Mucosa of stomach (tissue), 1 donor: ENCODE measurements at regions not wholly inside any gene's neighbourhood (a gene's known extent, or its start where the extent isn't known, plus 50 kb on each side); places are given as distances from the start of the nearest gene placed in this dataset.

Experiments
- H3K27me3 ChIP-seq: one replicate; pipeline ENCODE4 v1.7.0; 2013; ENCODE audit warnings: mild to moderate bottlenecking, low read length; ENCODE audit not compliant: control insufficient read depth, insufficient read depth
- H3K36me3 ChIP-seq: one replicate; pipeline ENCODE4 v1.7.0; 2013; ENCODE audit warnings: low read length; ENCODE audit not compliant: control insufficient read depth, insufficient read depth
- H3K4me1 ChIP-seq: one replicate; pipeline ENCODE4 v1.7.0; 2013; ENCODE audit warnings: mild to moderate bottlenecking, low read length; ENCODE audit not compliant: control insufficient read depth, insufficient read depth
- H3K4me3 ChIP-seq: one replicate; pipeline ENCODE4 v1.7.0; 2013; ENCODE audit warnings: low read length
- H3K9ac ChIP-seq: one replicate; pipeline ENCODE4 v1.7.0; 2013; ENCODE audit warnings: mild to moderate bottlenecking, low read length, moderate library complexity
- H3K9me3 ChIP-seq: one replicate; pipeline ENCODE4 v1.7.0; 2013; ENCODE audit warnings: mild to moderate bottlenecking, low read length, moderate library complexity; ENCODE audit not compliant: control insufficient read depth
- donor health status: Pancreatic carcinoma.

DNA sequence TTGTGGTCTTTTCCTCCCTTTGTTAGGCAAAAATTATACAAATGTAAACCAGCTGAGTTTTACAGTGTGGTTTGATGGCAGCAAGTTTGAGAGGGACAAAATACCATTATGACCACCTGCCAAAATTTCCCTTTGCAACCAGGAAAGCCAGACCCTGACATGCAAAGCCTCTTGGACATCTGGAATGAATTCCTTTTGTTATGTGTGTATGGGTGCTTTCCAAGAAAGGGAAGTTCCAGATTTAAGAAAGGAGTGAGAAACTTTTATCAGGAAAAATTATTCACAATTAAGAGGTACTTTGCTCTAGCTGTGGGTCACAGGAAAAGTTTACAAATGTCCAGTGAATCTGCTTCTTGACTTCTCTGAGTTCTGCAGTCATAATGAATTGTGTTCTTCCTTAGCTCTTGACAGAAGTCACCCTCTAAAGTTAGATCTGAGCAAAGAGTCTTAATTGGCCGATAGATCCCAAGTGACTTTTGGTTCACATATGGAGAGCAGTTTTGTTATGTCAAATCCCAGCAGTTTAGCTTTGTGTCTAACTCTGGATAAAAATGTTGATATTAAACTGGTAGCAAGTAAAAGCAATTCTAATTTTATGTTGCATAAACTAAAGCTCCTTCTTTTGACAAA, 295.9 kb upstream of the ZNF608 start:
- Histone ChIP-seq H3K4me3 (no peak overlapping the region), H3K9me3 (no peaks in the 10 kb centered on the region), H3K9ac (no peak overlapping the region), H3K4me1 (peaks cover 12% of the 10 kb centered on the region), H3K36me3 (no peaks in the 10 kb centered on the region), H3K27me3 (no peaks in the 10 kb centered on the region)

DNA sequence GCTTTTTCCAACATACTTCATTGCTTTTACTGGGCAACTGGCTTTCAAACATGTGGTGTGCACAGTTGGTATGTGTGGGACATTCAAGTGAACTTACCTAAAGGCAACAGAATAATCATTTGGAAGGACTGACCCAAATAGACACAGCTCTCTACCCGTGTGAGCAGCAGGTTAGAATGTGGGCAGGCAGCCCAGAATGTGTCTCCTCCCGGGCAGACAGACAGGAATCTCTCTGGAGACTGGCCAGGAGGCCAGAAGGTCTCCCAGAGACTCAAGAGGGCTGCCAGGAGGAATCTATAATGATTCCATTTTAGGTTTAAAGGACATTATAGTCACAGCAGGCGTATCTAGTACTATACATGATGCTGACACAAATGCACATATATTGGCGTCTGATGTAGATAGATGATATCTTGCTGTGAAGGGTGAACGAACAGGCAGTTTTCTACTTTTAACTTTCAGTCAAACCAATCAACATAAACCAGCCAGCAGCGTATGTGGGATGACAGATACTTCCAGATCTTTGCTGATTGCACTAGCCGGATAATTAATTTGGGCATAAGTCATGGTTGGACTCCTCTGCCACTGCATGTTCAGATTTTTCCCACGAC, 297.4 kb upstream of the ZNF608 start:
- Histone ChIP-seq H3K4me1 (peaks cover 12% of the 10 kb centered on the region), H3K9me3 (no peaks in the 10 kb centered on the region), H3K4me3 (no peak overlapping the region), H3K27me3 (no peaks in the 10 kb centered on the region), H3K36me3 (no peaks in the 10 kb centered on the region), H3K9ac (no peak overlapping the region)

DNA sequence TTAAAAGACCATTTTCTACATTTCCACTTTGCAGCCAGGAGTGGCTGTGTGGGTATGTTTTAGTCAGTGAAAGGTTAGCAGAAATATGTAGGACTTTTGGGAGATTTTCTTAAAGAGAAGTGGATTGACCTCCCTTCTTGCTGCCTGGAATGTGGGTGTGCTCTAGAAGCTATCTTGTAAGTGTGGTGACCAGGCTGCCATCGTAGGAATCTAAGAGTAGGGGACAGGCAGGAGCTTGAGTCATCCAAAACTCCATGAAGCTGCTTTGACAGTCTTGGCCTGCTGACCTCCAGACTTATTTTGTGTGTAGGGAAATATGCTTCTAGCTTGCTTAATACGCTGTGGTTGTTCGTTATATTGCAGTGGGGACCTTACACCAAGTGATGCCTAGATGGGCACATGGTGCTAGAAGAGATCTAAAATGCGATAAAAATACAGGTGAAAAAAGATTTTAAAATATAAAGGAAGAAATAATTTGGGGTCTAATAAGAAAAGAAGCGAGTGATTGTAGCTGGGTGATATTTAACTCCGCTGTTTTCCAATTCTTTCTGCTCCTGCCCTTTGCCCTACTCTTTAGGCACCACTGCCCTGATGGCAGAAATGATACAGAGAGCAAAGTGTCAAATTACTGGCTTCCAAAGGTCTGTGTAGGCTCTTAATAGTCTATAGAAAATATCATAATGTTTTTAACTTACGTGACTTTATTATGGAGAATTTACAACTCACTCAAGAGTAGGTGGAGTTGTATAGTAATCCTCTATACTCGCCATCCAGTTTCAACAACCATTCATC, 298.2 kb upstream of the ZNF608 start:
- Histone ChIP-seq H3K4me1 (peaks cover 13% of the 10 kb centered on the region), H3K27me3 (no peaks in the 10 kb centered on the region), H3K9ac (no peak overlapping the region), H3K4me3 (no peak overlapping the region), H3K36me3 (no peaks in the 10 kb centered on the region), H3K9me3 (no peaks in the 10 kb centered on the region)

DNA sequence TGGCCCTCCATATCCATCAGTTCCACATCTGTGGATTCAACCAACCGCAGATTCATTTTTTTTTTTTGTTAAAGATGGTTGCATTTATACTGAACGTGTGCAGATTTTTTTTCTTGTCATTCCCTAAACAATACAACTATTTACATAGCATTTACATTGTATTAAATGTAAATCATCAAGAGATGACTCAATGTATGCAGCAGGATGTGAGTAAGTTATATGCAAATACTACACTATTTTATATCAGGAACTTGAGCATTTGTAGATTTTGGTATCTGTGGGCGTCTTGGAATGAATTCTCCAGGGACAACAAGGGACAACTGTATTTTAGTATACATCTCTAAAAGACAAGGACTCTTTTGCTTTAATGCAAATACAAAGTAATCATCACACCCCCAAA, 299.2 kb upstream of the ZNF608 start:
- H3K4me1 ChIP-seq: peaks cover 19% of the 10 kb centered on the region
- no peaks in the 10 kb centered on the region for H3K27me3 ChIP-seq
- no peak overlapping the region for H3K4me3 ChIP-seq
- no peaks in the 10 kb centered on the region for H3K9me3 ChIP-seq
- H3K9ac ChIP-seq: no peak overlapping the region
- no peaks in the 10 kb centered on the region for H3K36me3 ChIP-seq

DNA sequence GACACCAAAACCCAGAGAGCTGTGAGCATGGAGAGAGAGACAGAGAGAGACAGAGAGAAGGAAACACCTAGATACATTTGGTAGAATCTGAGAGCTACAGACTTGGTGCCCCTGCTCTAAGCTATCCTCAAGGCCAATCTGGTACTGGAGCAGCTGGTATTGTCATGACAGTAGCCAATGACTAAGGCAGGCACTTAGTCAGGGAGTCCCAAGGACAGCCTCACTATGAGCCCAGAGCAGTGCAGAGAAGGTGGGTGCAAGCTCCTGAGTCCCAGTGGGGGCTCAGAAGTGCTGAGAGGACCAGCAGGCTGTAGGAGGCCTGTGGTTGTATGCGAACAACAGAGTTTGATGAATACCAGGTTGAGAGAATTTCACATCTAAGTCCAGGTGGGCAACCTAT, 300.4 kb upstream of the ZNF608 start:
- Histone ChIP-seq H3K27me3 (no peaks in the 10 kb centered on the region), H3K9me3 (no peaks in the 10 kb centered on the region), H3K4me1 (peaks cover 19% of the 10 kb centered on the region), H3K9ac (no peak overlapping the region), H3K4me3 (no peak overlapping the region), H3K36me3 (no peaks in the 10 kb centered on the region)

DNA sequence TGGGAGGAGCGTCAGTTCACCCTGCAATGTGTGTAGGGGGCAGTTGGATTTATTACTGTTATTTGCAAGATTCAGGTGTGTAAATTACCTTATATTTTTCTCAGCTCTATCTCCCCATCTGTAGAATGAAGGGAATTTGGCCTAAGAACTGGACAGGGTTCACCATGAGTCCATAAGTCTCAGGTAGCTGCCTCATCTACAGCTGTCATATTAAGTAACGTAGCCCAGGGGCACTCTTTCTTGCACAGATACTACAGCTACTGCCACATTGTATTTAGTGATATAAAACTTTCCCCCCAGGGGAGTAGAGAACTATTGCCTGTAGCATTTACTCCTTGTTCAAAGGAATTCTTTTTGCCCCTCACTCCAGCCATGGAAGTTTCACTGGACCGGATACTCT, 301.4 kb upstream of the ZNF608 start:
- Histone ChIP-seq H3K27me3 (no peaks in the 10 kb centered on the region), H3K4me3 (no peak overlapping the region), H3K4me1 (peaks cover 19% of the 10 kb centered on the region), H3K9ac (no peak overlapping the region), H3K36me3 (no peaks in the 10 kb centered on the region), H3K9me3 (no peaks in the 10 kb centered on the region)

DNA sequence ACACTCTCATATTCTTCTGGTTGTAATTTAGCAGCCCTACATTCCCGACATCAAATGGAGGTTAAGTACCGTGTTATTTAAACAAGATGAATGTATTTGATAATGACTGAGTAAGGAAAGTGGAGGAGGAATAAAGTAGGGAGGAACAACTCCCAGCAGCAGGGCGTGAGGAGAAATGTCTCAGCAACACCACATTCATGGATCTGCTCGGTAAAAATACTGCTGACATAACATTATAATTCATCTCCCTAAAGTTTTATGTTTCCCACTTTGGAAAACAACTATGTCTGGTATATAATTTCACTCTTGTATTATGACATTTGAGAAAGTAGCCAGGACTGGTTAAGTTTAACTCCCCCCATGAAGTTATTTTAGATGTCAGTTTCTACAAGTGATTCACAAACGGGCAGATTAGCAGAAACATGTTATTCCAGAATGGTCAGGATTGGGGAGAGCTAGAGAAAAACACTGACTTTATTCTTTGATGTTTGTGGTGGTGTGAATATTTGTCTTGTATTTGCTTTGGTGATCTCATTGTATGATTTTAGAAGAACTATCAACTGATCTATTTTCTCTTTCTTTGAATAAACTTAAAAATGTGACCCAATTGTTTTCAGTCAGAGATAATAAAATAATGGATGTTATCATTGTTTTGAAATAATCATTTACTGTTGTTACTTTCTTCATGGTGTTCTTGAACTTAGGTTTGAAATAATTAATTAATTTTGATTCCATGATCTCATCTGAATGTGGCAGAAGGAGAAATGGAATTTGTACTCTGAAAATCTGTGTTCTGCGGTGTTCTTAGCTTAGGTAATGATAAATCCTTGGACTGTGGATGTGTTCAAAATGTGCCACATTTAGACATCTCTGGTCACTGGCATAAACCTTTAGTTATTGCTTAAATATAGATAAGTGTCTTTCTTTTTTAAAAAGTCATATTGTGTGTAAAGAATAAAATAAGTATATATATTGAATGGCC, 303.6 kb upstream of the ZNF608 start:
- H3K4me1 ChIP-seq: peaks cover 7% of the 10 kb centered on the region
- H3K27me3 ChIP-seq: no peaks in the 10 kb centered on the region
- H3K9me3 ChIP-seq: no peaks in the 10 kb centered on the region
- no peak overlapping the region for H3K9ac ChIP-seq
- no peak overlapping the region for H3K4me3 ChIP-seq
- no peaks in the 10 kb centered on the region for H3K36me3 ChIP-seq

DNA sequence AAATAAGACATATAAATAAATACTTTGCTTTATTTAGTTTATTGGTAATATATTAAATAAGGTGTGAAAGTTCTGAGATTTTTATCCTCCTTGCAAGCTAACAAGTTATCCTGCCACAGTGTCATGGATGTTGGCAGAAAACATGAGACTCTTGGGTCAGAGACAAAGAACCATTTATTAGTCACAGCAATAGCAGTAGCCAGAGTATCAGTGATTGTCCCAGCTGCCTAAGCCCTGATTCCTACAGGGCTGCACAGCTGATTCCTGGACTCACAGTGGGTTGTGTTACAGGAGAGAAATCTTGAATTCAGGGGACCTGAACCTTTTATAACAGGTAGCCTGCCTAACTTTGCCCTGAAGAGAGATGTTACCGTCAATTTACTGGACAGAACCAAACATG, 304.5 kb upstream of the ZNF608 start:
- Histone ChIP-seq H3K36me3 (no peaks in the 10 kb centered on the region), H3K4me1 (peaks cover 7% of the 10 kb centered on the region), H3K9ac (no peak overlapping the region), H3K9me3 (no peaks in the 10 kb centered on the region), H3K4me3 (no peak overlapping the region), H3K27me3 (no peaks in the 10 kb centered on the region)

DNA sequence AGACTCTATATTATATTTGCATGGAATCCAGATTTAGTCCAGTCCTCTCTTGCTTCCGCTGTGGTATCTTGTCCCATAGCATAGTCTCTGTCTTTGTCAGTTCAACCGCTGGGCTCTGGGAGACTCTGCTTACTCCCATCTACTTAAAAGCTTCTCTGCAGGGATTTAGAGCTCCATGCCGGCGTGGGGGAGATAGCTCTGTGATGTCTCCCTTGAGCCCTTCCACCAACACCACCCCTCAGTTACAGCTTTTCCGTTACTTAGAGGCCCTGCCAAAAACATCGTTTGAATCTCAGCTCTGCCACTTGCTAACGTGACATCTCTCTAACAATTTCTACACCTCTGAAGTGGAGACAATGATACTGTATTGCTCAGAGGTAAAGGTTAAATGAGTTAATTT, 306.1 kb upstream of the ZNF608 start:
- H3K4me1 ChIP-seq: peaks cover 7% of the 10 kb centered on the region
- H3K9me3 ChIP-seq: no peaks in the 10 kb centered on the region
- no peak overlapping the region for H3K4me3 ChIP-seq
- no peaks in the 10 kb centered on the region for H3K36me3 ChIP-seq
- H3K27me3 ChIP-seq: no peaks in the 10 kb centered on the region
- no peak overlapping the region for H3K9ac ChIP-seq

DNA sequence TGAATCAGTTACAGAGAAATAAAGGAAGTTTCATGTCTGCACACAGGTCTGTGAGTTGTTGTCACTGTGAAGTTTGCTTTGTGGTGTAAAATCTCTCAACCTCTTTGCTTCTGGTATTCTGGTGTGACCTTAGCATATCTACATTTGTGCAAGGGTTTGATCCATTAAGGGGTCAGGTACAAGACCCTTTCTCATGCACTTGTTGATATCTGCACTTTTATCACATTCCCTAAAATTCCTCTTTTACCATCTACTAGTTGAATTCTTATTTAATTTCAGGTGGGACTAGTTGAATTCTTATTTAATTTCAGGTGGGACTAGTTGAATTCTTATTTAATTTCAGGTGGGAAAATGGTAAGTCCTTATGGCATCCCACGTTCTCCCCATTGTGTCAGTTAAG, 306.7 kb upstream of the ZNF608 start:
- no peaks in the 10 kb centered on the region for H3K36me3 ChIP-seq
- H3K9ac ChIP-seq: no peak overlapping the region
- H3K9me3 ChIP-seq: no peaks in the 10 kb centered on the region
- peaks cover 7% of the 10 kb centered on the region for H3K4me1 ChIP-seq
- H3K27me3 ChIP-seq: no peaks in the 10 kb centered on the region
- no peak overlapping the region for H3K4me3 ChIP-seq

DNA sequence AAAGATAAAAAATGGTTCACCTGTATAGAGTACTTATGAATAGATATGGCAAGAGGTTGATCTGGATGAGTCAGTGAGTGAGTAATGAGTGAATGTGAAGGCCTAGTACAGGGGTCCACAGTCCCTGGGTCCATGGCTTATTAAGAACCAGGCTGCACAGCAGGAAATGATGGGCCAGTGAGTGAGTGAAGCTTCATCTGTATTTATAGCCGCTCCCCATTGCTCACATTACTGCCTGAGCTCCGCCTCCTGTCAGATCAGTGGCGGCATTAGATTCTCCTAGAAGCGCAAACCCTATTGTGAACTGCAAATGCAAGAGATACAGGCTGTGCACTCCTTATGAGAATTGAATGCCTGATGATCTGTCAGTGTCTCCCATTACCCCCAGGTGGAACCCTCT, 307.7 kb upstream of the ZNF608 start:
- no peaks in the 10 kb centered on the region for H3K36me3 ChIP-seq
- peaks cover 7% of the 10 kb centered on the region for H3K4me1 ChIP-seq
- no peak overlapping the region for H3K9ac ChIP-seq
- no peak overlapping the region for H3K4me3 ChIP-seq
- no peaks in the 10 kb centered on the region for H3K27me3 ChIP-seq
- H3K9me3 ChIP-seq: no peaks in the 10 kb centered on the region
